ENCODE measurements at regions not wholly inside any gene's neighbourhood (a gene's known extent, or its start where the extent isn't known, plus 50 kb on each side); places are given as distances from the start of the nearest gene placed in this dataset.

- Histone ChIP-seq H3K9me1 (ENCODE audit: control insufficient read depth, extremely low read depth, insufficient read depth, low read length) (no peaks in the 10 kb centered on the region), H2AFZ (ENCODE audit: control insufficient read depth, low read length) (no peak overlapping the region), H3K9ac (ENCODE audit: control insufficient read depth, extremely low read depth, insufficient read depth, low read length) (no peak overlapping the region), H3K27ac (ENCODE audit: control insufficient read depth, insufficient read depth, low read length) (no peak overlapping the region), H3K4me1 (ENCODE audit: control insufficient read depth, extremely low read depth, insufficient read depth, low read length) (peaks cover 5% of the 10 kb centered on the region), H4K20me1 (ENCODE audit: control insufficient read depth, extremely low read depth, insufficient read depth, low read length) (no peaks in the 10 kb centered on the region), H3K79me2 (ENCODE audit: control insufficient read depth, insufficient read depth, low read length) (no peaks in the 10 kb centered on the region), H3K27me3 (ENCODE audit: control insufficient read depth, extremely low read depth, insufficient read depth, low read length) (no peaks in the 10 kb centered on the region), H3K36me3 (ENCODE audit: control insufficient read depth in 2 of 2, extremely low read depth in 1 of 2, insufficient read depth in 2 of 2, low read length in 2 of 2) (no peaks in the 10 kb centered on the region), H3K9me3 (ENCODE audit: control insufficient read depth, low read depth, low read length) (no peaks in the 10 kb centered on the region), H3K4me2 (ENCODE audit: control insufficient read depth, extremely low read depth, insufficient read depth, low read depth, low read length) (no peak overlapping the region), H3K4me3 (ENCODE audit: control insufficient read depth in 2 of 3, extremely low read depth in 1 of 3, insufficient read depth in 2 of 3, low read depth in 1 of 3, low read length in 3 of 3) (no peak overlapping the region)
- DNase-seq (ENCODE audit: low read depth, low spot score): no peak
- TF ChIP-seq CTCF (optimal IDR thresholded peaks at IDR 0.05 in 1 of 3, IDR thresholded peaks at IDR 0.05 in 1 of 3, conservative IDR thresholded peaks at IDR 0.05 in 1 of 3; ENCODE audit: extremely low read depth in 1 of 3, insufficient read depth in 2 of 3, low read length in 3 of 3) (no peak), EZH2 (IDR thresholded peaks at IDR 0.05; ENCODE audit: low read length) (no peak)
- dilution Hi-C loops (cut with MboI; ENCODE audit: extremely low pct_ligation_motif_present, low sequenced_read_pairs): no loop called here
- FAIRE-seq: no peak
Observed at GRCh38 chr12:25689996-25690501, 137.0 kb upstream of the LMNTD1 start.

GRCh38 chr12:25690996-25691864, 138.1 kb upstream of the LMNTD1 start:
- no peak overlapping the region for H3K9ac ChIP-seq (ENCODE audit: control insufficient read depth, extremely low read depth, insufficient read depth, low read length)
- no peaks in the 10 kb centered on the region for H3K79me2 ChIP-seq (ENCODE audit: control insufficient read depth, insufficient read depth, low read length)
- H3K27ac ChIP-seq (ENCODE audit: control insufficient read depth, insufficient read depth, low read length): no peak overlapping the region
- H3K4me3 ChIP-seq (ENCODE audit: control insufficient read depth in 2 of 3, extremely low read depth in 1 of 3, insufficient read depth in 2 of 3, low read depth in 1 of 3, low read length in 3 of 3): no peak overlapping the region
- DNase-seq (ENCODE audit: low read depth, low spot score): no peak
- H3K4me2 ChIP-seq (ENCODE audit: control insufficient read depth, extremely low read depth, insufficient read depth, low read depth, low read length): no peak overlapping the region
- dilution Hi-C loops (cut with MboI; ENCODE audit: extremely low pct_ligation_motif_present, low sequenced_read_pairs): no loop called here
- no peak for TF ChIP-seq EZH2 (IDR thresholded peaks at IDR 0.05; ENCODE audit: low read length)
- no peak for TF ChIP-seq CTCF (optimal IDR thresholded peaks at IDR 0.05 in 1 of 3, IDR thresholded peaks at IDR 0.05 in 1 of 3, conservative IDR thresholded peaks at IDR 0.05 in 1 of 3; ENCODE audit: extremely low read depth in 1 of 3, insufficient read depth in 2 of 3, low read length in 3 of 3)
- FAIRE-seq: no peak
- peaks cover 5% of the 10 kb centered on the region for H3K4me1 ChIP-seq (ENCODE audit: control insufficient read depth, extremely low read depth, insufficient read depth, low read length)
- H3K9me3 ChIP-seq (ENCODE audit: control insufficient read depth, low read depth, low read length): no peaks in the 10 kb centered on the region
- H3K27me3 ChIP-seq (ENCODE audit: control insufficient read depth, extremely low read depth, insufficient read depth, low read length): no peaks in the 10 kb centered on the region
- H3K9me1 ChIP-seq (ENCODE audit: control insufficient read depth, extremely low read depth, insufficient read depth, low read length): no peaks in the 10 kb centered on the region
- no peaks in the 10 kb centered on the region for H4K20me1 ChIP-seq (ENCODE audit: control insufficient read depth, extremely low read depth, insufficient read depth, low read length)
- H2AFZ ChIP-seq (ENCODE audit: control insufficient read depth, low read length): no peak overlapping the region
- H3K36me3 ChIP-seq (ENCODE audit: control insufficient read depth in 2 of 2, extremely low read depth in 1 of 2, insufficient read depth in 2 of 2, low read length in 2 of 2): no peaks in the 10 kb centered on the region
